K562 (cell line): ENCODE measurements at regions not wholly inside any gene's neighbourhood (a gene's known extent, or its start where the extent isn't known, plus 50 kb on each side); places are given as distances from the start of the nearest gene placed in this dataset.

Experiments
- ATAC-seq: fragments of 200-7000 bp; cut with Tn5 transposase; 3 replicates; pipeline ENCODE4 v1.9.1; 2020; ENCODE audit warnings: moderate library complexity
- BruUV-seq: library from RNA; stranded (reverse); fragments of 400-500 nt; replicated peaks from 2 replicates; lab custom pipeline; 2021; lab: Mats Ljungman, UMichigan
- CTCF ChIA-PET: fragments of 300-600 bp; formaldehyde crosslinking; extraction: SDS; loops from one replicate; lab custom pipeline; 2021; ENCODE audit warnings: low intra/inter-chr PET ratio; lab: Yijun Ruan, JAX
- POLR2A ChIA-PET: fragments of 300-600, 350-650 bp; sonication (Branson Sonifier 250); formaldehyde crosslinking; extraction: SDS; loops from one replicate; lab custom pipeline; 2021; ENCODE audit warnings: antibody characterized with exemption, inconsistent platforms; lab: Yijun Ruan, JAX
- DNase-seq, 4 experiments: peaks; one replicate each; pipeline versions ENCODE4 v3.0.0 to v3.0.0-alpha.2; 2011 to 2018; ENCODE audit warnings: low spot score in 3 of 4, mixed read lengths in 3 of 4; ENCODE audit errors: extremely low read depth in 1 of 4
- FAIRE-seq: peaks from 2 replicates; lab custom pipeline; 2011; peaks lifted over from hg19 to GRCh38; lab: Jason Lieb, UNC
- H2AFZ ChIP-seq: 2 replicates; pipeline ENCODE4 v1.6.0; 2011; ENCODE audit warnings: low read depth, low read length, control low read depth, inconsistent platforms
- H3K27ac ChIP-seq: fragments of 200-600 bp; 3 replicates; pipeline ENCODE4 v1.8.0; 2011; ENCODE audit warnings: low read depth, mild to moderate bottlenecking, control low read depth, inconsistent platforms, low read length, moderate library complexity, mixed read lengths; ENCODE audit errors: extremely low read depth
- H3K27me3 ChIP-seq, 2 experiments: fragments of 300-600 bp in 1 of 2; 2 replicates in 1 of 2; 3 replicates in 1 of 2; pipeline versions ENCODE4 v1.6.0 to v1.8.0; 2011; ENCODE audit warnings: inconsistent platforms in 2 of 2, low read length in 2 of 2, mild to moderate bottlenecking in 1 of 2, mixed read lengths in 1 of 2, moderate library complexity in 1 of 2; ENCODE audit not compliant: control insufficient read depth in 2 of 2, insufficient read depth in 2 of 2
- H3K36me3 ChIP-seq: fragments of 300-600 bp; 3 replicates; pipeline ENCODE4 v1.8.0; 2011; ENCODE audit warnings: mild to moderate bottlenecking, low read length, inconsistent platforms; ENCODE audit not compliant: control insufficient read depth, insufficient read depth
- H3K4me1 ChIP-seq, 2 experiments: fragments of 200-600 bp in 1 of 2; replicated peaks in 1 of 2; 2 replicates in 1 of 2; 3 replicates in 1 of 2; pipeline versions ENCODE4 v1.5.1 to v1.8.0; 2011; ENCODE audit warnings: inconsistent platforms in 2 of 2, low read length in 2 of 2, mild to moderate bottlenecking in 1 of 2, mixed read lengths in 1 of 2, moderate library complexity in 1 of 2; ENCODE audit not compliant: control insufficient read depth in 2 of 2, insufficient read depth in 2 of 2
- H3K4me2 ChIP-seq: 2 replicates; pipeline ENCODE4 v1.6.1; 2011; ENCODE audit warnings: low read length, control low read depth, inconsistent platforms, mixed read lengths; ENCODE audit not compliant: insufficient read depth
- H3K4me3 ChIP-seq: fragments of 200-600 bp; sonication (generic), shearing (Covaris generic); 2 replicates; pipeline ENCODE4 v1.5.1; 2016; ENCODE audit warnings: control low read depth, inconsistent platforms
- H3K79me2 ChIP-seq: fragments of 200-600 bp; 3 replicates; pipeline ENCODE4 v1.8.0; 2011; ENCODE audit warnings: low read length, inconsistent platforms; ENCODE audit not compliant: control insufficient read depth, insufficient read depth
- H3K9ac ChIP-seq, 2 experiments: 2 replicates each; pipeline versions ENCODE4 v1.6.0 to v1.6.1; 2011; ENCODE audit warnings: low read depth in 2 of 2, low read length in 2 of 2, control low read depth in 1 of 2, inconsistent platforms in 1 of 2, mild to moderate bottlenecking in 1 of 2, mixed read lengths in 1 of 2; ENCODE audit not compliant: insufficient read depth in 1 of 2
- H3K9me1 ChIP-seq: one replicate; pipeline ENCODE4 v1.6.0; 2011; ENCODE audit warnings: inconsistent platforms, mild to moderate bottlenecking, low read length, moderate library complexity; ENCODE audit not compliant: control insufficient read depth, insufficient read depth
- H3K9me3 ChIP-seq: replicated peaks from 2 replicates; pipeline ENCODE4 v1.5.1; 2011; ENCODE audit warnings: low read depth, low read length, inconsistent platforms; ENCODE audit not compliant: control insufficient read depth, insufficient read depth
- H4K20me1 ChIP-seq: replicated peaks from 2 replicates; pipeline ENCODE4 v1.6.1; 2011; ENCODE audit warnings: low read length, inconsistent platforms, mixed read lengths; ENCODE audit not compliant: control insufficient read depth, insufficient read depth
- ARHGAP35 ChIP-seq: fragments of 450-650 bp; IDR thresholded peaks from 2 replicates; pipeline ENCODE4 v1.6.1; 2018; ENCODE audit not compliant: partially characterized antibody
- DEAF1 ChIP-seq: fragments of 450-650 bp; formaldehyde crosslinking; IDR thresholded peaks from 2 replicates; pipeline ENCODE4 v1.4.0; 2020; ENCODE audit warnings: mild to moderate bottlenecking, moderate library complexity
- E4F1 ChIP-seq: fragments of 250-450 bp; sonication (Bioruptor Pico); IDR thresholded peaks from 2 replicates; pipeline ENCODE4 v1.5.0; 2021; ENCODE audit warnings: mild to moderate bottlenecking, borderline replicate concordance
- ETV1 ChIP-seq: fragments of 450-650 bp; conservative IDR thresholded peaks from 2 replicates; pipeline ENCODE4 v1.6.1; 2016; ENCODE audit warnings: missing genetic modification characterization, control low read depth, low read depth, missing compliant biosample characterization
- HOMEZ ChIP-seq: fragments of 250-450 bp; sonication (Bioruptor Pico); IDR thresholded peaks from 2 replicates; pipeline ENCODE4 v1.4.0; 2020; ENCODE audit warnings: mild to moderate bottlenecking, moderate library complexity
- IRF2 ChIP-seq: sonication (generic); formaldehyde crosslinking; IDR thresholded peaks from 2 replicates; pipeline ENCODE4 v1.8.1; 2022; ENCODE audit warnings: mild to moderate bottlenecking, missing genetic modification reagents
- MYBL2 ChIP-seq, 2 experiments: fragments of 450-650 bp in 1 of 2; sonication (generic) in 1 of 2; formaldehyde crosslinking in 1 of 2; IDR thresholded peaks; 2 replicates each; pipeline versions ENCODE4 v1.6.1 to v1.8.1; 2017 to 2022; ENCODE audit warnings: borderline replicate concordance in 1 of 2, inconsistent platforms in 1 of 2, low read depth in 1 of 2, mild to moderate bottlenecking in 1 of 2, missing genetic modification reagents in 1 of 2, moderate library complexity in 1 of 2
- NFIX ChIP-seq: fragments of 250-450 bp; sonication (Bioruptor Pico); IDR thresholded peaks from 2 replicates; pipeline ENCODE4 v1.4.0; 2020; ENCODE audit warnings: low read depth, mild to moderate bottlenecking, moderate library complexity
- NKRF ChIP-seq: fragments of 450-650 bp; IDR thresholded peaks from 2 replicates; pipeline ENCODE4 v1.6.1; 2016; ENCODE audit warnings: borderline replicate concordance
- NR3C1 ChIP-seq: sonication (generic); formaldehyde crosslinking; IDR thresholded peaks from 2 replicates; pipeline ENCODE4 v1.8.1; 2022; ENCODE audit warnings: missing genetic modification reagents
- POLR2A ChIP-seq: fragments of 450-650 bp; conservative IDR thresholded peaks from 2 replicates; pipeline ENCODE4 v1.6.1; 2016
- RCOR1 ChIP-seq, 2 experiments: IDR thresholded peaks; 2 replicates each; pipeline ENCODE4 v1.6.1; 2012; ENCODE audit warnings: low read depth in 2 of 2, low read length in 2 of 2, borderline replicate concordance in 1 of 2, improper control_type of control experiment in 1 of 2
- SRSF7 ChIP-seq: fragments of 200-400 bp; formaldehyde crosslinking; optimal IDR thresholded peaks from 2 replicates; pipeline ENCODE3; 2017; ENCODE audit warnings: mild to moderate bottlenecking, low read depth, low read length
- ZBTB8A ChIP-seq: fragments of 450-650 bp; IDR thresholded peaks from 2 replicates; pipeline ENCODE4 v1.6.1; 2018; ENCODE audit warnings: mild to moderate bottlenecking, moderate library complexity; ENCODE audit not compliant: partially characterized antibody
- ZNF134 ChIP-seq: fragments of 250-450 bp; sonication (Bioruptor Pico); conservative IDR thresholded peaks from 2 replicates; pipeline ENCODE4 v1.4.0; 2020
- ZNF436 ChIP-seq: fragments of 250-450, 450-650 bp; sonication (Bioruptor Pico); formaldehyde crosslinking; IDR thresholded peaks from 2 replicates; pipeline ENCODE4 v1.7.0; 2020; ENCODE audit warnings: mild to moderate bottlenecking
- ZNF583 ChIP-seq: fragments of 250-450 bp; sonication (Bioruptor Pico); IDR thresholded peaks from 2 replicates; pipeline ENCODE4 v1.4.0; 2020
- WGBS: fragments of 100-300 bp; shearing (Covaris generic); methylation state at CpG from one replicate; pipeline ENCODE4 v1.1.6; 2016; ENCODE audit warnings: low coverage, mixed read lengths; ENCODE audit not compliant: insufficient coverage; ENCODE audit errors: missing lambda C conversion rate; 5-methylcytosine and 5-hydroxymethylcytosine counted together
- in situ Hi-C: fragments of 300-500 bp; cut with MboI; formaldehyde crosslinking; loops from 4 replicates; pipeline ENCODE4 v1.15.0; 2018; ENCODE audit warnings: inconsistent platforms, mixed read lengths
- intact Hi-C: fragments of 100-400 bp; cut with micrococcal nuclease; formaldehyde crosslinking; loops from 2 replicates; pipeline ENCODE4 v1.14.2; 2022

- Histone ChIP-seq H4K20me1 (no peaks in the 10 kb centered on the region), H2AFZ (no peak overlapping the region), H3K4me2 (no peak overlapping the region), H3K9me1 (no peaks in the 10 kb centered on the region), H3K27me3 (no peaks in the 10 kb centered on the region), H3K9me3 (no peaks in the 10 kb centered on the region), H3K4me1 (no peaks in the 10 kb centered on the region; a peak in 1 of 5 replicates), H3K9ac (no peak overlapping the region), H3K27ac (no peak overlapping the region), H3K4me3 (no peak overlapping the region), H3K79me2 (no peaks in the 10 kb centered on the region), H3K36me3 (peaks cover 16% of the 10 kb centered on the region; the same call in 2 of the 3 replicates)
- BruUV-seq: no TSS peak
- ChIA-PET CTCF (no interaction called here), POLR2A (interaction anchor here (0.7 kb wide), 1 partner anchor 66 kb away, joined by 3 read pairs; no protein-coding TSS in a partner anchor)
- intact Hi-C loops (no loop called here), in situ Hi-C loops (no loop called here)
- 82% methylated on average over 4 of the region's 6 CpGs for WGBS
- FAIRE-seq (no peak), ATAC-seq (no peak), DNase-seq (no peak)
- no peak for TF ChIP-seq E4F1
- TF ChIP-seq POLR2A: no peak
- TF ChIP-seq ZNF436 (CRISPR knock-in tag): no peak
- no peak for TF ChIP-seq NFIX (CRISPR knock-in tag)
- TF ChIP-seq ETV1 (tag): no peak
- no peak for TF ChIP-seq RCOR1 (IDR thresholded peaks at IDR 0.05; ENCODE audit: borderline replicate concordance in 1 of 2, low read depth in 2 of 2, low read length in 2 of 2)
- no peak for TF ChIP-seq ZNF134
- TF ChIP-seq IRF2: no peak
- TF ChIP-seq NR3C1 (CRISPR knock-in tag): no peak
- no peak for TF ChIP-seq NKRF
- no peak for TF ChIP-seq ARHGAP35
- no peak for TF ChIP-seq SRSF7
- TF ChIP-seq ZNF583 (CRISPR knock-in tag): no peak
- no peak for TF ChIP-seq HOMEZ (CRISPR knock-in tag)
- no peak for TF ChIP-seq ZBTB8A
- no peak for TF ChIP-seq DEAF1 (CRISPR knock-in tag)
- no peak for TF ChIP-seq MYBL2 (IDR thresholded peaks at IDR 0.05; ENCODE audit: low read depth)
- TF ChIP-seq MYBL2 (CRISPR knock-in tag; IDR thresholded peaks at IDR 0.05; ENCODE audit: borderline replicate concordance): no peak
These were observed 931.2 kb downstream of the TBC1D22A start for GRCh38 chr22:47693606-47694005.
